Suprapubic skin (tissue), 4 donors: ENCODE measurements at regions not wholly inside any gene's neighbourhood (a gene's known extent, or its start where the extent isn't known, plus 50 kb on each side); places are given as distances from the start of the nearest gene placed in this dataset.
A peak's percentile ranks its signal among the peaks of the same experiment; 100 is the strongest.

ENCODE experiments used
- DNase-seq, 2 donors: peaks; one replicate each; pipeline ENCODE4 v3.0.0-alpha.2; 2019; ENCODE audit warnings: low spot score in 2 of 2
- H3K27ac ChIP-seq: fragments of 200-600 bp; sonication (generic); one replicate; pipeline ENCODE4 v1.5.1; 2019
- H3K27me3 ChIP-seq: fragments of 200-600 bp; sonication (generic); one replicate; pipeline ENCODE4 v1.5.1; 2019
- H3K36me3 ChIP-seq: fragments of 200-600 bp; sonication (generic); one replicate; pipeline ENCODE4 v1.5.1; 2019
- H3K4me1 ChIP-seq: fragments of 200-600 bp; sonication (generic); one replicate; pipeline ENCODE4 v1.5.1; 2019
- H3K4me3 ChIP-seq: fragments of 200-600 bp; sonication (generic); one replicate; pipeline ENCODE4 v1.5.1; 2019; ENCODE audit warnings: mild to moderate bottlenecking
- H3K9me3 ChIP-seq: fragments of 200-600 bp; sonication (generic); one replicate; pipeline ENCODE4 v1.5.1; 2019
- EP300 ChIP-seq: sonication (generic); formaldehyde crosslinking; IDR thresholded peaks from one replicate; pipeline ENCODE4 v1.6.1; 2017; ENCODE audit warnings: antibody characterized with exemption
- POLR2A ChIP-seq, 2 donors: fragments of 450-650 bp; IDR thresholded peaks; one replicate each; pipeline ENCODE4 v1.6.1; 2017; ENCODE audit warnings: antibody characterized with exemption in 2 of 2, mild to moderate bottlenecking in 2 of 2, moderate library complexity in 2 of 2
- POLR2AphosphoS5 ChIP-seq, 3 donors: sonication (generic); formaldehyde crosslinking; IDR thresholded peaks; one replicate each; pipeline ENCODE4 v1.6.1; 2017; ENCODE audit warnings: antibody characterized with exemption in 3 of 3
- whole genome bisulfite sequencing: methylation state at CpG from one replicate; pipeline ENCODE4 v1.1.5; 2018; 5-methylcytosine and 5-hydroxymethylcytosine counted together
- TF ChIP-seq, protein P1 (sequence below), 2 donors: fragments of 200-600 bp in 1 of 2; fragments of 450-650 bp in 1 of 2; sonication (generic) in 1 of 2; IDR thresholded peaks; one replicate each; pipeline ENCODE4 v1.5.1; 2016 to 2019; ENCODE audit warnings: antibody characterized with exemption in 2 of 2, mild to moderate bottlenecking in 1 of 2, moderate library complexity in 1 of 2

DNA sequence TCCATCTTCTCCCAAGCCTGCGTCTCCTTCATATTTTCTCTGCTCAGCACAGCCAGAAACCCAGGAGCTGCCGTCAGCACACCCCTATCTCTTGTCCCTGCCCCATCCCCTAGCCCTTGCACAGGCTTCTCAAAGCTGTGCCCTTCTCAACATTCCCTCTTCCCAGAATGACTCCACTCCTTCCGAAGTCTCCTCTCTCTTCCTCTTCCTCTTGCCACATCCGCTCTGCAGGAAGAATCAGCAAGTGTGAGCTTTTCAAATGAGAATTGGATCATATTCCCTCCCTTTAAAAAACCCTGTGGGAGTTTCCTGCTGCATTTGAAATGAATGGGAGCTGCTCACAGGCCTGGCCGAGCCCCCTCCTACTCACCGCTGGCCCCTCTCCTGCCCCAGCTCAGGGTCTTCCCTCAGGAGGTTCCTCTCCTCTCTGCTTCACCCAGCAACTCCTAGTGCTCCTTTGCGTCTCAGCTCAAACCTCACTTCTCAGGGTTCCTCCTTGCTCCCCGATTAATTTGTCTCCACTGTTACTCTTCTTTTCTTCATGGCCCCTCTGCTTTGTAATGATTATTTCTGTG lies 528.5 kb upstream of the CCDC196 start:
- 85% methylated on average over 8 of the region's 8 CpGs for WGBS
- H3K27ac ChIP-seq, result no peak overlapping the region
- no peaks in the 10 kb centered on the region for H3K36me3 ChIP-seq
- TF ChIP-seq POLR2AphosphoS5 (IDR thresholded peaks at IDR 0.05), result no peak
- TF ChIP-seq, protein P1, sequence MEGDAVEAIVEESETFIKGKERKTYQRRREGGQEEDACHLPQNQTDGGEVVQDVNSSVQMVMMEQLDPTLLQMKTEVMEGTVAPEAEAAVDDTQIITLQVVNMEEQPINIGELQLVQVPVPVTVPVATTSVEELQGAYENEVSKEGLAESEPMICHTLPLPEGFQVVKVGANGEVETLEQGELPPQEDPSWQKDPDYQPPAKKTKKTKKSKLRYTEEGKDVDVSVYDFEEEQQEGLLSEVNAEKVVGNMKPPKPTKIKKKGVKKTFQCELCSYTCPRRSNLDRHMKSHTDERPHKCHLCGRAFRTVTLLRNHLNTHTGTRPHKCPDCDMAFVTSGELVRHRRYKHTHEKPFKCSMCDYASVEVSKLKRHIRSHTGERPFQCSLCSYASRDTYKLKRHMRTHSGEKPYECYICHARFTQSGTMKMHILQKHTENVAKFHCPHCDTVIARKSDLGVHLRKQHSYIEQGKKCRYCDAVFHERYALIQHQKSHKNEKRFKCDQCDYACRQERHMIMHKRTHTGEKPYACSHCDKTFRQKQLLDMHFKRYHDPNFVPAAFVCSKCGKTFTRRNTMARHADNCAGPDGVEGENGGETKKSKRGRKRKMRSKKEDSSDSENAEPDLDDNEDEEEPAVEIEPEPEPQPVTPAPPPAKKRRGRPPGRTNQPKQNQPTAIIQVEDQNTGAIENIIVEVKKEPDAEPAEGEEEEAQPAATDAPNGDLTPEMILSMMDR (IDR thresholded peaks at IDR 0.05), result no peak
- no peak for TF ChIP-seq POLR2A (IDR thresholded peaks at IDR 0.05)
- no peak for TF ChIP-seq EP300
- no peaks in the 10 kb centered on the region for H3K27me3 ChIP-seq
- no peaks in the 10 kb centered on the region for H3K4me1 ChIP-seq
- H3K4me3 ChIP-seq, result no peak overlapping the region
- no peaks in the 10 kb centered on the region for H3K9me3 ChIP-seq
- no peak for DNase-seq

DNA sequence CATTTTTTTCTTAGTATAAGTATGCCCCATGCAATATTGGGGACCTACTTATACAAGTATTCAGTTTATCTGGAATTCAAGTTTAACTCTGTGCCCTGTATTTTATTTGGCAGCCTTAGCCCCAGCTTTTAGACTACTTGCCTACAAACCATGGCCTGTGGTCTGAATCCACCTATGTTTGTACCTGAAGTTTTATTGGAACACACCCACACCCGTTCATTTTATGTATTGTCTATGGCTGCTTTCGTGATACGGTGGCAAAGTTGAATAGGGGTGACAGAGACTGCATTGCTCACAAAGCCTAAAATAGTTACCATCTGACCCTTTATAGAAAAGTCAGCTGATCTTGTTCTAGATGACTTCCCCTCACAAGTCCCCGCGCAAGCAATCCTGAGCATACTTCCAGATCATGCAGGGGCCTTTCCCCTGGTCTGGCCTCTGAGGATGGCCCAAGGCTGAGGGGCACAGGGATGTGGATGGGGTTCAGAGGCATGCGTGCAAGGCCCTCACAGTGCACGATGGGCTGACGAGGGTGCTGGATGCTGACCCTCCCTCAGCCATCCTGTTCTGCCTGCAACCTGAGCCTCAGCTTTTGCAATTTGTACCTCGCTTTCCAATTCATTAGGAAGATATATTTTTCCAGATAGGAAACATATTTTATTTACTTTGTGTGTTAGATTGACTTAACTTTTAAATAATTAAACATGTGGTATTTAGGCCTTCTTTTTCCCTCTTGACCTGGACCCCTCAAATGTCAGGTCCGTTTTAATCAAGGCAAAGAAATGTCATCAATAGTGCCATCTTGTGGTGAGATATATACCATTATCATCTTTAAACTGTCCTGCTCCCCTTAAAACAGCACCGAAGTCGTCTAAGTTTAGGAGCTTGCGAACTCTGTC lies 527.3 kb upstream of the CCDC196 start:
- 56% methylated on average over 13 of the region's 13 CpGs for WGBS
- Histone ChIP-seq H3K4me3 (no peak overlapping the region), H3K4me1 (no peaks in the 10 kb centered on the region), H3K36me3 (no peaks in the 10 kb centered on the region), H3K27me3 (no peaks in the 10 kb centered on the region), H3K27ac (no peak overlapping the region), H3K9me3 (no peaks in the 10 kb centered on the region)
- DNase-seq, result no peak
- TF ChIP-seq, protein P1 (IDR thresholded peaks at IDR 0.05), result peak; percentile 27 to 39
- TF ChIP-seq POLR2AphosphoS5 (IDR thresholded peaks at IDR 0.05), result no peak
- no peak for TF ChIP-seq EP300

DNA sequence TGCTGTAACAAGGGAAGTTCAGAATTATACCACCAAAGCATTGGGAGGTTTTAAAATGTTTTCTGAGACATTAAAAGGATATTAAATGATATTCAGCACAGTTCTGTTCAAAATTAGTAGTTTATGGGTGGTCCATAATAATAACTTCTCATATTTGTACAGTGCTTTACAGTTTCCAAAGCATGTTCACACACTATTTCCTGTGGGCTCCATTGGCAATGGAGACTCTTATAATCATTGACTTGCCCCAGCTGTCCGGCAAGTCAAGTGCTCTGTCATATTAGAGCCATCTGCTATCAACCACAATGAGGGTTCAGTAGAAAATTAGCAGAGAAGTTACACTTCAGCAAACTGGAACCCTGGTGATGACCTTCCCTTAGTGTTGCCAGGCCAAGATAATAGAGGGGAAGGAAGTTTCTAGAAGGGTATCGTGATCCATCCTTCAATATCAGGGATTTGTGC lies 526.6 kb upstream of the CCDC196 start:
- Histone ChIP-seq H3K4me1 (no peaks in the 10 kb centered on the region), H3K4me3 (no peak overlapping the region), H3K9me3 (no peaks in the 10 kb centered on the region), H3K27me3 (no peaks in the 10 kb centered on the region), H3K36me3 (no peaks in the 10 kb centered on the region), H3K27ac (no peak overlapping the region)
- no peak for DNase-seq
- WGBS, result 87% methylated on average over 2 of the region's 2 CpGs
- TF ChIP-seq, protein P1 (IDR thresholded peaks at IDR 0.05), result no peak
- no peak for TF ChIP-seq POLR2A (IDR thresholded peaks at IDR 0.05)

DNA sequence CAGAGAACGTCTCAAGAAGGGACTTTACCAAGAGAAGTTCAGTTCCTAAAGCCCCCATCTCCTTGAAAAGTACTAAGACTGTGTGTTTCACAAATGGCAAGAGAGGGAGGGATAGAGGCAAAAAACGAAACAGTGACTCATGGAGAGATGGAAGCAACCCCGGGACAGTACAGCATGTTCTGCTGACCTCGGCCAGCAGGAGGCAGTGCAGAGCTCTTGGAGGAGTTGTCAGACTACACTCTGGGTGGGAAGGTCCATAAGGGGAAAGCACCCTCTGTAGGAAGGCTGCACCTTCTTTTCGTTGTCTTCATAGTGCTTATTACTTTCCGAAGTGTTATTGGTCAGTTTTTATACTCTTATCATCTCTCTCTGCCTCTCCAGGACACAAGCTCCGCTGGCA lies 525.2 kb upstream of the CCDC196 start:
- Histone ChIP-seq H3K27me3 (peaks cover 2% of the 10 kb centered on the region), H3K36me3 (no peaks in the 10 kb centered on the region), H3K27ac (no peak overlapping the region), H3K4me3 (no peak overlapping the region), H3K4me1 (no peaks in the 10 kb centered on the region), H3K9me3 (no peaks in the 10 kb centered on the region)
- TF ChIP-seq POLR2AphosphoS5 (IDR thresholded peaks at IDR 0.05) (no peak), POLR2A (IDR thresholded peaks at IDR 0.05) (no peak), EP300 (no peak)
- TF ChIP-seq, protein P1 (IDR thresholded peaks at IDR 0.05), result peak in 1 of 2 donors; percentile 24
- no peak for DNase-seq
- 42% methylated on average over 7 of the region's 7 CpGs for WGBS

DNA sequence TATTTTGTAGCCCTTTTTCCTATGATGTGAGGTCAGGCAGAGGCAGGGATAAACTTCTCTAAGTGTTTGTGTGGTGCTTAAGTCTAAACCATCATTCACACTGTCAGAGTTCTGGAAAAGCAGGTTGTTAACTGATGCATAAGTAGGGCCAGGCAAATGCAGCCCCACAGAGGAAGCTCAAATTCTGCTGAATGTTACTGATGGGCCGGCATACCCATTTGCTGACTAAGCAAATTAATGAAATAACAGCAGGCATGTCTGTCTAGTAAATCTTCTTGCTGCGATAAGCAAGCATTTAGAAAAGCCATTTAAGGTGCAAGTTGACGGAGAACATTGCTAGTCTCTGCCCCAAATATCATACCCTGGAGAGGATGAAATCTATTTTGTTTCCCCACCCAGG lies 523.2 kb upstream of the CCDC196 start:
- Histone ChIP-seq H3K4me3 (no peak overlapping the region), H3K4me1 (no peaks in the 10 kb centered on the region), H3K27me3 (peaks cover 5% of the 10 kb centered on the region), H3K9me3 (no peaks in the 10 kb centered on the region), H3K36me3 (no peaks in the 10 kb centered on the region), H3K27ac (no peak overlapping the region)
- DNase-seq, result no peak
- no peak for TF ChIP-seq EP300
- WGBS, result 28% methylated on average over 3 of the region's 3 CpGs
